ENCODE measurements at regions not wholly inside any gene's neighbourhood (a gene's known extent, or its start where the extent isn't known, plus 50 kb on each side); places are given as distances from the start of the nearest gene placed in this dataset.

DNA sequence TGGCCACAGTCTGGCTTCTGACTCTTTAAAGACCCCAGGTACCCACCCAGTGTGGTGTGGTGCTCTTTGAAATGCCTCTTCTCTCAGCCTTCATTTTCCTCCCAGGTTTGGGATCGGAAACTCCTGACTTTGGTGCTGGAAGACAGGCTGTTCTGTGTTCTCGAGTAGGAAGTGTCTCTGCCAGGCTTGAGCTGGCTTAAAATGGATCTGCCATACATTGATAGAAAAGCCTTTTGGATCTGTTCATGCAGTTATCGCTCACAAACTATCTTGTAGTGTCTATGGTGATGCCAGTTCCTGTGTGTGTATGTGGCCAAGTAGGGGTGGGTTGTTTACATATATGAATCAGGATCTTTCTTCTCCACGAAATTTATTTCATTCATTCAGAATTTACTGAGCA is 307.3 kb upstream of the CHD6 start:
- 0% methylated on average over 4 of the region's 4 CpGs for WGBS (ENCODE audit: insufficient coverage, insufficient replicate concordance, low lambda C conversion rate, missing lambda C conversion rate)
- no peak for FAIRE-seq
- ChIA-PET POLR2A (no interaction called here), CTCF (no interaction called here), SMC1A (ENCODE audit: uncharacterized antibody, unreplicated experiment) (no interaction called here), RAD21 (ENCODE audit: unreplicated experiment) (no interaction called here)
- no peaks in the 10 kb centered on the region for H3K9me3 ChIP-seq (replicated peaks; ENCODE audit: control insufficient read depth, insufficient read depth, low read length)
- intact Hi-C loops (cut with micrococcal nuclease; ENCODE audit: unreplicated experiment): no loop called here
- no peak overlapping the region for H3K4me3 ChIP-seq
- H3K27ac ChIP-seq (ENCODE audit: control insufficient read depth, insufficient read depth): no peak overlapping the region
- no peak for TF ChIP-seq MEF2A (IDR thresholded peaks at IDR 0.05; ENCODE audit: insufficient read depth, low read depth, low read length)
- H3K79me2 ChIP-seq (ENCODE audit: control insufficient read depth, insufficient read depth, low read length): no peaks in the 10 kb centered on the region
- H3K4me2 ChIP-seq (ENCODE audit: control insufficient read depth, insufficient read depth): no peak overlapping the region
- H3K36me3 ChIP-seq (ENCODE audit: control insufficient read depth in 2 of 2, insufficient read depth in 2 of 2, low read length in 1 of 2): no peaks in the 10 kb centered on the region
- no peaks in the 10 kb centered on the region for H3K4me1 ChIP-seq (ENCODE audit: control insufficient read depth, insufficient read depth, low read length)
- no peak for ATAC-seq
- no TSS peak for BruUV-seq (replicated peaks)
- no peaks in the 10 kb centered on the region for H4K20me1 ChIP-seq (ENCODE audit: control insufficient read depth, insufficient read depth)
- no peak overlapping the region for H2AFZ ChIP-seq (ENCODE audit: control insufficient read depth, low read depth, low read length)
- H3K9ac ChIP-seq (ENCODE audit: control insufficient read depth, insufficient read depth, low read length): no peak overlapping the region
- in situ Hi-C loops (cut with MboI): no loop called here
- DNase-seq (ENCODE audit: low read depth, low spot score): no peak
- H3K27me3 ChIP-seq (replicated peaks in 1 of 2; ENCODE audit: control insufficient read depth in 2 of 2, insufficient read depth in 2 of 2, low read length in 1 of 2): 0 out of 4 replicates have a peak, but pooled peaks cover 0 to 3% of the 10 kb centered on the region in 2 experiments

DNA sequence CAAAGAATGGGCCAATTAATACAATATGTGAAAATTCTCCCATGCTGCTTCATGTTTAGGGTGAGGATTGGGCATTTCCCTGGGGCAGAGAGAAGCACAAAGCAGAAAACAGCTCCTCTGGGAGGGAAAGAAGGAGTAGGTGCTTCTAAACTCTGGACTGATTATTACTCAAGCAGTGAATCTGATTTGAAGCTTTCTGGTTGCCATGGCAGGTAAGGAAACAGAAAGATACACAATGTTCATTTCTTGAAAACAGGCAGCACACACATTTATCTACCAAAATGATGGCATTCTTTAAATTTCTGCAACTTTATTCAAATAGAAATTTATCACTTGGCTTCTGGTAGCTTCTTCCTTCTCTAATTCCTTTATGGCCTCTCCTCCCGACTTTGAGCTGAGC is 305.4 kb upstream of the CHD6 start:
- POLR2A ChIA-PET: no interaction called here

More for the DNA sequence above, 305.4 kb upstream of the CHD6 start:
- no peaks in the 10 kb centered on the region for H4K20me1 ChIP-seq (ENCODE audit: control insufficient read depth, insufficient read depth)
- H3K9ac ChIP-seq (ENCODE audit: control insufficient read depth, insufficient read depth, low read length): no peak overlapping the region
- H3K27ac ChIP-seq (ENCODE audit: control insufficient read depth, insufficient read depth): no peak overlapping the region
- no peaks in the 10 kb centered on the region for H3K4me1 ChIP-seq (ENCODE audit: control insufficient read depth, insufficient read depth, low read length)
- CTCF ChIA-PET: no interaction called here
- H3K4me3 ChIP-seq: no peak overlapping the region
- H3K27me3 ChIP-seq (replicated peaks in 1 of 2; ENCODE audit: control insufficient read depth in 2 of 2, insufficient read depth in 2 of 2, low read length in 1 of 2): 0 out of 4 replicates have a peak, but pooled peaks cover 0 to 3% of the 10 kb centered on the region in 2 experiments
- SMC1A ChIA-PET (ENCODE audit: uncharacterized antibody, unreplicated experiment): no interaction called here
- WGBS (ENCODE audit: insufficient coverage, insufficient replicate concordance, low lambda C conversion rate, missing lambda C conversion rate): 0% methylated on average over 1 of the region's 1 CpG
- no peaks in the 10 kb centered on the region for H3K36me3 ChIP-seq (ENCODE audit: control insufficient read depth in 2 of 2, insufficient read depth in 2 of 2, low read length in 1 of 2)
- no TSS peak for BruUV-seq (replicated peaks)
- DNase-seq (ENCODE audit: low read depth, low spot score): no peak
- FAIRE-seq: no peak
- no peak overlapping the region for H2AFZ ChIP-seq (ENCODE audit: control insufficient read depth, low read depth, low read length)
- ATAC-seq: no peak
- H3K4me2 ChIP-seq (ENCODE audit: control insufficient read depth, insufficient read depth): no peak overlapping the region
- H3K9me3 ChIP-seq (replicated peaks; ENCODE audit: control insufficient read depth, insufficient read depth, low read length): no peaks in the 10 kb centered on the region
- RAD21 ChIA-PET (ENCODE audit: unreplicated experiment): no interaction called here
- in situ Hi-C loops (cut with MboI) (no loop called here), intact Hi-C loops (cut with micrococcal nuclease; ENCODE audit: unreplicated experiment) (no loop called here)
- H3K79me2 ChIP-seq (ENCODE audit: control insufficient read depth, insufficient read depth, low read length): no peaks in the 10 kb centered on the region
- no peak for TF ChIP-seq MEF2B (IDR thresholded peaks at IDR 0.05; ENCODE audit: partially characterized antibody, poor library complexity, severe bottlenecking)
- no peak for TF ChIP-seq PAX5 (IDR thresholded peaks at IDR 0.05; ENCODE audit: borderline replicate concordance, low read depth, low read length)
- no peak for TF ChIP-seq CBFB (IDR thresholded peaks at IDR 0.05; ENCODE audit: low read depth)
